H1 (cell line): ENCODE measurements at regions not wholly inside any gene's neighbourhood (a gene's known extent, or its start where the extent isn't known, plus 50 kb on each side); places are given as distances from the start of the nearest gene placed in this dataset.

Experiments
- CHD7 ChIP-seq: fragments of 300-600 bp; sonication (generic); IDR thresholded peaks from 2 replicates; pipeline ENCODE4 v1.7.1; 2012; ENCODE audit warnings: low read length, moderate library complexity, mild to moderate bottlenecking, inconsistent platforms; ENCODE audit not compliant: insufficient replicate concordance
- PHF8 ChIP-seq: fragments of 200-600 bp; sonication (generic); conservative IDR thresholded peaks from 2 replicates; pipeline ENCODE4 v1.7.1; 2012; ENCODE audit warnings: low read depth, mild to moderate bottlenecking, inconsistent platforms, low read length, moderate library complexity

- TF ChIP-seq CHD7 (no peak), PHF8 (no peak)
Measured at GRCh38 chr18:73503326-73503725, 635.5 kb upstream of the NETO1 start (continued).
